K562 (cell line): ENCODE measurements at regions not wholly inside any gene's neighbourhood (a gene's known extent, or its start where the extent isn't known, plus 50 kb on each side); places are given as distances from the start of the nearest gene placed in this dataset.

Experiments used
- ATAC-seq: fragments of 200-7000 bp; cut with Tn5 transposase; 3 replicates; pipeline ENCODE4 v1.9.1; 2020; ENCODE audit warnings: moderate library complexity
- BruUV-seq: library from RNA; stranded (reverse); fragments of 400-500 nt; replicated peaks from 2 replicates; lab custom pipeline; 2021; lab: Mats Ljungman, UMichigan
- CTCF ChIA-PET: fragments of 300-600 bp; formaldehyde crosslinking; extraction: SDS; loops from one replicate; lab custom pipeline; 2021; ENCODE audit warnings: low intra/inter-chr PET ratio; lab: Yijun Ruan, JAX
- POLR2A ChIA-PET: fragments of 300-600, 350-650 bp; sonication (Branson Sonifier 250); formaldehyde crosslinking; extraction: SDS; loops from one replicate; lab custom pipeline; 2021; ENCODE audit warnings: antibody characterized with exemption, inconsistent platforms; lab: Yijun Ruan, JAX
- DNase-seq, 4 experiments: peaks; one replicate each; pipeline versions ENCODE4 v3.0.0 to v3.0.0-alpha.2; 2011 to 2018; ENCODE audit warnings: low spot score in 3 of 4, mixed read lengths in 3 of 4; ENCODE audit errors: extremely low read depth in 1 of 4
- FAIRE-seq: peaks from 2 replicates; lab custom pipeline; 2011; peaks lifted over from hg19 to GRCh38; lab: Jason Lieb, UNC
- H2AFZ ChIP-seq: 2 replicates; pipeline ENCODE4 v1.6.0; 2011; ENCODE audit warnings: low read depth, low read length, control low read depth, inconsistent platforms
- H3K27ac ChIP-seq: fragments of 200-600 bp; 3 replicates; pipeline ENCODE4 v1.8.0; 2011; ENCODE audit warnings: low read depth, mild to moderate bottlenecking, control low read depth, inconsistent platforms, low read length, moderate library complexity, mixed read lengths; ENCODE audit errors: extremely low read depth
- H3K27me3 ChIP-seq, 2 experiments: fragments of 300-600 bp in 1 of 2; 2 replicates in 1 of 2; 3 replicates in 1 of 2; pipeline versions ENCODE4 v1.6.0 to v1.8.0; 2011; ENCODE audit warnings: inconsistent platforms in 2 of 2, low read length in 2 of 2, mild to moderate bottlenecking in 1 of 2, mixed read lengths in 1 of 2, moderate library complexity in 1 of 2; ENCODE audit not compliant: control insufficient read depth in 2 of 2, insufficient read depth in 2 of 2
- H3K36me3 ChIP-seq: fragments of 300-600 bp; 3 replicates; pipeline ENCODE4 v1.8.0; 2011; ENCODE audit warnings: mild to moderate bottlenecking, low read length, inconsistent platforms; ENCODE audit not compliant: control insufficient read depth, insufficient read depth
- H3K4me1 ChIP-seq, 2 experiments: fragments of 200-600 bp in 1 of 2; replicated peaks in 1 of 2; 2 replicates in 1 of 2; 3 replicates in 1 of 2; pipeline versions ENCODE4 v1.5.1 to v1.8.0; 2011; ENCODE audit warnings: inconsistent platforms in 2 of 2, low read length in 2 of 2, mild to moderate bottlenecking in 1 of 2, mixed read lengths in 1 of 2, moderate library complexity in 1 of 2; ENCODE audit not compliant: control insufficient read depth in 2 of 2, insufficient read depth in 2 of 2
- H3K4me2 ChIP-seq: 2 replicates; pipeline ENCODE4 v1.6.1; 2011; ENCODE audit warnings: low read length, control low read depth, inconsistent platforms, mixed read lengths; ENCODE audit not compliant: insufficient read depth
- H3K4me3 ChIP-seq: fragments of 200-600 bp; sonication (generic), shearing (Covaris generic); 2 replicates; pipeline ENCODE4 v1.5.1; 2016; ENCODE audit warnings: control low read depth, inconsistent platforms
- H3K79me2 ChIP-seq: fragments of 200-600 bp; 3 replicates; pipeline ENCODE4 v1.8.0; 2011; ENCODE audit warnings: low read length, inconsistent platforms; ENCODE audit not compliant: control insufficient read depth, insufficient read depth
- H3K9ac ChIP-seq, 2 experiments: 2 replicates each; pipeline versions ENCODE4 v1.6.0 to v1.6.1; 2011; ENCODE audit warnings: low read depth in 2 of 2, low read length in 2 of 2, control low read depth in 1 of 2, inconsistent platforms in 1 of 2, mild to moderate bottlenecking in 1 of 2, mixed read lengths in 1 of 2; ENCODE audit not compliant: insufficient read depth in 1 of 2
- H3K9me1 ChIP-seq: one replicate; pipeline ENCODE4 v1.6.0; 2011; ENCODE audit warnings: inconsistent platforms, mild to moderate bottlenecking, low read length, moderate library complexity; ENCODE audit not compliant: control insufficient read depth, insufficient read depth
- H3K9me3 ChIP-seq: replicated peaks from 2 replicates; pipeline ENCODE4 v1.5.1; 2011; ENCODE audit warnings: low read depth, low read length, inconsistent platforms; ENCODE audit not compliant: control insufficient read depth, insufficient read depth
- H4K20me1 ChIP-seq: replicated peaks from 2 replicates; pipeline ENCODE4 v1.6.1; 2011; ENCODE audit warnings: low read length, inconsistent platforms, mixed read lengths; ENCODE audit not compliant: control insufficient read depth, insufficient read depth
- DLX4 ChIP-seq: fragments of 250-450 bp; sonication (Bioruptor Pico); IDR thresholded peaks from 2 replicates; pipeline ENCODE4 v1.6.1; 2021; ENCODE audit warnings: mild to moderate bottlenecking
- ELF2 ChIP-seq: fragments of 250-450 bp; sonication (Bioruptor Pico); IDR thresholded peaks from 2 replicates; pipeline ENCODE4 v1.5.0; 2021; ENCODE audit warnings: mild to moderate bottlenecking
- ETV1 ChIP-seq: fragments of 450-650 bp; conservative IDR thresholded peaks from 2 replicates; pipeline ENCODE4 v1.6.1; 2016; ENCODE audit warnings: missing genetic modification characterization, control low read depth, low read depth, missing compliant biosample characterization
- FOS ChIP-seq: IDR thresholded peaks from 3 replicates; pipeline ENCODE4 v1.6.1; 2011; ENCODE audit not compliant: insufficient read length; ENCODE audit errors: extremely low read depth
- FOXA1 ChIP-seq: fragments of 450-650 bp; IDR thresholded peaks from 2 replicates; pipeline ENCODE4 v1.6.1; 2016; ENCODE audit warnings: mild to moderate bottlenecking, borderline replicate concordance
- GATA2 ChIP-seq: sonication (generic); formaldehyde crosslinking; IDR thresholded peaks from 2 replicates; pipeline ENCODE4 v1.4.0; 2020; ENCODE audit warnings: mild to moderate bottlenecking, missing genetic modification reagents
- HMG20B ChIP-seq: fragments of 250-450 bp; sonication (Bioruptor Pico); IDR thresholded peaks from 2 replicates; pipeline ENCODE4 v1.5.0; 2021; ENCODE audit warnings: mild to moderate bottlenecking
- HOXB6 ChIP-seq: fragments of 250-450 bp; sonication (Bioruptor Pico); IDR thresholded peaks from 2 replicates; pipeline ENCODE4 v1.5.1; 2022; ENCODE audit warnings: mild to moderate bottlenecking, borderline replicate concordance
- KDM1A ChIP-seq, 2 experiments: fragments of 450-650 bp; IDR thresholded peaks; 2 replicates each; pipeline ENCODE4 v1.6.1; 2016; ENCODE audit warnings: mild to moderate bottlenecking in 2 of 2
- PBX2 ChIP-seq, 2 experiments: IDR thresholded peaks in 1 of 2; conservative IDR thresholded peaks in 1 of 2; 2 replicates each; pipeline ENCODE4 v1.6.1; 2016; ENCODE audit warnings: low read depth in 2 of 2, mild to moderate bottlenecking in 1 of 2, missing compliant biosample characterization in 1 of 2, missing genetic modification characterization in 1 of 2, moderate library complexity in 1 of 2
- POLR2B ChIP-seq: fragments of 450-650 bp; IDR thresholded peaks from 2 replicates; pipeline ENCODE4 v1.6.1; 2018; ENCODE audit warnings: low read depth; ENCODE audit not compliant: partially characterized antibody
- RBM25 ChIP-seq: fragments of 200-400 bp; formaldehyde crosslinking; IDR thresholded peaks from 2 replicates; pipeline ENCODE4 v1.6.1; 2018; ENCODE audit warnings: low read length, low read depth, moderate library complexity; ENCODE audit not compliant: severe bottlenecking
- RHOXF2B ChIP-seq: fragments of 250-450 bp; sonication (Bioruptor Pico); conservative IDR thresholded peaks from 2 replicates; pipeline ENCODE4 v1.5.1; 2021
- SP1 ChIP-seq: sonication (generic); formaldehyde crosslinking; IDR thresholded peaks from 2 replicates; pipeline ENCODE4 v1.8.1; 2022; ENCODE audit warnings: mild to moderate bottlenecking, missing genetic modification reagents
- XRCC3 ChIP-seq: fragments of 450-650 bp; IDR thresholded peaks from 2 replicates; pipeline ENCODE4 v1.6.1; 2017; ENCODE audit warnings: mild to moderate bottlenecking, moderate library complexity
- ZBTB12 ChIP-seq: fragments of 250-450 bp; sonication (Bioruptor Pico); IDR thresholded peaks from 2 replicates; pipeline ENCODE4 v1.4.0; 2020
- ZBTB34 ChIP-seq: fragments of 250-450 bp; sonication (Bioruptor Pico); IDR thresholded peaks from 2 replicates; pipeline ENCODE4 v1.8.0; 2021; ENCODE audit warnings: mild to moderate bottlenecking, moderate library complexity
- ZNF124 ChIP-seq: sonication (generic); formaldehyde crosslinking; IDR thresholded peaks from 2 replicates; pipeline ENCODE4 v1.8.1; 2022; ENCODE audit warnings: missing genetic modification reagents
- ZNF780A ChIP-seq: fragments of 250-450 bp; sonication (Bioruptor Pico); IDR thresholded peaks from 2 replicates; pipeline ENCODE4 v1.5.0; 2021; ENCODE audit warnings: mild to moderate bottlenecking
- WGBS: fragments of 100-300 bp; shearing (Covaris generic); methylation state at CpG from one replicate; pipeline ENCODE4 v1.1.6; 2016; ENCODE audit warnings: low coverage, mixed read lengths; ENCODE audit not compliant: insufficient coverage; ENCODE audit errors: missing lambda C conversion rate; 5-methylcytosine and 5-hydroxymethylcytosine counted together
- in situ Hi-C: fragments of 300-500 bp; cut with MboI; formaldehyde crosslinking; loops from 4 replicates; pipeline ENCODE4 v1.15.0; 2018; ENCODE audit warnings: inconsistent platforms, mixed read lengths
- intact Hi-C: fragments of 100-400 bp; cut with micrococcal nuclease; formaldehyde crosslinking; loops from 2 replicates; pipeline ENCODE4 v1.14.2; 2022

GRCh38 chr3:181253796-181254195 lies 264.3 kb upstream of the DNAJC19 start (continued):
- TF ChIP-seq ETV1 (tag): no peak
- no peak for TF ChIP-seq KDM1A (IDR thresholded peaks at IDR 0.05)
- TF ChIP-seq ZBTB12 (CRISPR knock-in tag): no peak
- TF ChIP-seq XRCC3: no peak
- TF ChIP-seq ZBTB34: no peak

GRCh38 chr3:181252631-181253030 lies 263.1 kb upstream of the DNAJC19 start:
- ATAC-seq: no peak
- no peak for DNase-seq
- in situ Hi-C loops: no loop called here
- TF ChIP-seq GATA2 (CRISPR knock-in tag): no peak
- no peak for TF ChIP-seq HMG20B (CRISPR knock-in tag)
- TF ChIP-seq DLX4 (CRISPR knock-in tag): no peak
- TF ChIP-seq FOS: no peak
- no peak for TF ChIP-seq PBX2 (CRISPR knock-in tag; IDR thresholded peaks at IDR 0.05; ENCODE audit: low read depth)
- TF ChIP-seq PBX2 (tag; conservative IDR thresholded peaks at IDR 0.05; ENCODE audit: low read depth): no peak
- no peak for TF ChIP-seq RHOXF2B (CRISPR knock-in tag)
- no peak for TF ChIP-seq ZNF124 (CRISPR knock-in tag)
- no peak for TF ChIP-seq SP1 (CRISPR knock-in tag)
- TF ChIP-seq ZNF780A (CRISPR knock-in tag): no peak
- TF ChIP-seq HOXB6: no peak
- no peak for TF ChIP-seq ELF2 (CRISPR knock-in tag)
- no peak for TF ChIP-seq POLR2B
- no peak for TF ChIP-seq FOXA1
- TF ChIP-seq RBM25: no peak
- BruUV-seq: no TSS peak
- CTCF ChIA-PET: no interaction called here
- POLR2A ChIA-PET: no interaction called here
- intact Hi-C loops: no loop called here
- Histone ChIP-seq H3K4me2 (no peak overlapping the region), H3K9ac (no peak overlapping the region), H3K36me3 (no peaks in the 10 kb centered on the region), H3K9me1 (no peaks in the 10 kb centered on the region), H3K4me3 (no peak overlapping the region), H2AFZ (no peak overlapping the region), H3K4me1 (no peaks in the 10 kb centered on the region), H3K27me3 (no peaks in the 10 kb centered on the region), H4K20me1 (no peaks in the 10 kb centered on the region), H3K9me3 (no peaks in the 10 kb centered on the region), H3K79me2 (no peaks in the 10 kb centered on the region), H3K27ac (no peak overlapping the region)
- no peak for FAIRE-seq
- 2% methylated on average over 3 of the region's 3 CpGs for WGBS
